ENCODE measurements at regions not wholly inside any gene's neighbourhood (a gene's known extent, or its start where the extent isn't known, plus 50 kb on each side); places are given as distances from the start of the nearest gene placed in this dataset.

- H2BK20ac ChIP-seq (ENCODE audit: low read length) = no peak overlapping the region
- no peaks in the 10 kb centered on the region for H3K79me1 ChIP-seq (ENCODE audit: low read depth, low read length)
- H3K4ac ChIP-seq (replicated peaks; ENCODE audit: insufficient read length, low read depth, low read length) = no peak overlapping the region
- H3K23me2 ChIP-seq (ENCODE audit: low read depth, low read length) = no peaks in the 10 kb centered on the region
- no peak overlapping the region for H4K8ac ChIP-seq (ENCODE audit: extremely low read depth, insufficient read depth, low read length)
- ChIA-PET POLR2A (ENCODE audit: partially characterized antibody) (no interaction called here), CTCF (ENCODE audit: partially characterized antibody) (no interaction called here)
- H4K5ac ChIP-seq (ENCODE audit: insufficient read length, low read depth, low read length) = no peak overlapping the region
- no peak overlapping the region for H3K14ac ChIP-seq (ENCODE audit: insufficient read length)
- H3K4me2 ChIP-seq (ENCODE audit: insufficient read depth in 1 of 2, low read depth in 2 of 2, low read length in 2 of 2) = no peak overlapping the region
- no peak overlapping the region for H2AK5ac ChIP-seq (ENCODE audit: low read depth, low read length)
- no peaks in the 10 kb centered on the region for H4K20me1 ChIP-seq (replicated peaks in 1 of 2; ENCODE audit: control insufficient read depth in 1 of 2, insufficient read depth in 2 of 2, low read length in 2 of 2)
- no peak overlapping the region for H3K27ac ChIP-seq (ENCODE audit: low read depth, low read length)
- no peak overlapping the region for H3K4me3 ChIP-seq (ENCODE audit: extremely low read depth in 1 of 4, insufficient read depth in 2 of 4, low read depth in 3 of 4, low read length in 4 of 4)
- 82% methylated on average over 3 of the region's 3 CpGs; no CpG with 5 or more reads in 1 of the 2 experiments for WGBS, 2 experiments (ENCODE audit: extremely low coverage in 1 of 2, insufficient coverage in 1 of 2, insufficient read length in 1 of 2, insufficient replicate concordance in 2 of 2, low coverage in 1 of 2, low lambda C conversion rate in 2 of 2, missing lambda C conversion rate in 1 of 2)
- no peaks in the 10 kb centered on the region for H3K79me2 ChIP-seq (ENCODE audit: control insufficient read depth in 1 of 2, insufficient read depth in 2 of 2, low read length in 2 of 2)
- H3K23ac ChIP-seq (ENCODE audit: insufficient read length) = no peak overlapping the region
- no peak overlapping the region for H3K56ac ChIP-seq (replicated peaks; ENCODE audit: insufficient read length, low read depth, low read length)
- no peak overlapping the region for H2BK5ac ChIP-seq (ENCODE audit: low read depth, low read length)
- DNase-seq (ENCODE audit: low read depth in 1 of 2, low spot score in 2 of 2) (no peak), FAIRE-seq (no peak)
- no peaks in the 10 kb centered on the region for H3K36me3 ChIP-seq (ENCODE audit: control insufficient read depth in 2 of 4, insufficient read depth in 4 of 4, low read length in 3 of 4)
- H2AFZ ChIP-seq (ENCODE audit: low read length) = no peak overlapping the region
- H3K9ac ChIP-seq (replicated peaks in 1 of 4; ENCODE audit: extremely low read depth in 1 of 4, low read depth in 3 of 4, low read length in 3 of 4) = no peak overlapping the region
- no peak overlapping the region for H2BK12ac ChIP-seq (ENCODE audit: low read depth, low read length)
- no peak overlapping the region for H2BK120ac ChIP-seq (replicated peaks; ENCODE audit: low read depth, low read length)
- no peak overlapping the region for H4K91ac ChIP-seq (replicated peaks; ENCODE audit: insufficient read length, low read length)
- no peak overlapping the region for H2BK15ac ChIP-seq (ENCODE audit: low read length)
- no peaks in the 10 kb centered on the region; a peak in 1 of 7 replicates for H3K4me1 ChIP-seq (replicated peaks in 1 of 4; ENCODE audit: control insufficient read depth in 3 of 4, insufficient read depth in 4 of 4, low read length in 3 of 4)
- H3K9me3 ChIP-seq (ENCODE audit: insufficient read depth in 2 of 2, low read depth in 1 of 2, low read length in 1 of 2) = no peaks in the 10 kb centered on the region
- no peak overlapping the region for H3K18ac ChIP-seq (ENCODE audit: extremely low read depth, low read length)
- H3K27me3 ChIP-seq (replicated peaks in 1 of 4; ENCODE audit: control insufficient read depth in 3 of 4, extremely low read depth in 1 of 4, insufficient read depth in 3 of 4, low read length in 3 of 4) = no peaks in the 10 kb centered on the region
- TF ChIP-seq ATF3 (IDR thresholded peaks at IDR 0.05; ENCODE audit: insufficient read depth, low read depth, low read length) = no peak
- TF ChIP-seq SP4 (IDR thresholded peaks at IDR 0.05; ENCODE audit: low read length) = no peak
- TF ChIP-seq RNF2 (IDR thresholded peaks at IDR 0.05; ENCODE audit: borderline replicate concordance, low read depth, low read length, missing control alignments, poor library complexity, severe bottlenecking) = no peak
- TF ChIP-seq CHD2 (IDR thresholded peaks at IDR 0.05; ENCODE audit: low read length) = no peak
- no peak for TF ChIP-seq RFX5 (IDR thresholded peaks at IDR 0.05; ENCODE audit: borderline replicate concordance, low read depth, low read length)
- TF ChIP-seq KDM4A (IDR thresholded peaks at IDR 0.05; ENCODE audit: low read depth, low read length, severe bottlenecking) = no peak
- TF ChIP-seq KDM1A (IDR thresholded peaks at IDR 0.05; ENCODE audit: borderline replicate concordance, low read length) = no peak
- no peak for TF ChIP-seq CBX5 (IDR thresholded peaks at IDR 0.05; ENCODE audit: low read depth, low read length)
- no peak for TF ChIP-seq TBP (IDR thresholded peaks at IDR 0.05; ENCODE audit: low read depth, low read length)
- TF ChIP-seq HDAC6 (IDR thresholded peaks at IDR 0.05; ENCODE audit: low read depth, low read length) = no peak
- no peak for TF ChIP-seq HDAC2 (IDR thresholded peaks at IDR 0.05; ENCODE audit: borderline replicate concordance in 1 of 2, low read depth in 2 of 2, low read length in 2 of 2)
- no peak for TF ChIP-seq EP300 (IDR thresholded peaks at IDR 0.05; ENCODE audit: borderline replicate concordance in 1 of 2, low read depth in 2 of 2, low read length in 2 of 2)
- no peak for TF ChIP-seq GABPA (IDR thresholded peaks at IDR 0.05; ENCODE audit: borderline replicate concordance, insufficient read depth, low read length)
- no peak for TF ChIP-seq SIX5 (IDR thresholded peaks at IDR 0.05; ENCODE audit: low read depth, low read length)
Observed at GRCh38 chr5:155079698-155080097, 66.1 kb downstream of the KIF4B start.

Measured in H1 (cell line).